Activated CD4-positive, alpha-beta T cell treated with anti-CD3 and anti-CD28 coated beads, Interleukin-2, Interleukin-6, amounts not matched to agents 100 ng/mL and 50 ng/mL, durations not matched to agents 16 hours and 8 hours (primary cell): ENCODE measurements at regions not wholly inside any gene's neighbourhood (a gene's known extent, or its start where the extent isn't known, plus 50 kb on each side); places are given as distances from the start of the nearest gene placed in this dataset.
"Not testable (repeated sequence)": the region's sequence is repeated elsewhere in the genome, so short reads cannot be mapped to it uniquely, and the experiment has no call there.

ENCODE experiments used
- DNase-seq: peaks from one replicate; pipeline ENCODE4 v3.0.0-alpha.2; 2020

GRCh38 chr5:85896514-85896913 is 721.2 kb upstream of the COX7C start:
- no peak for DNase-seq

- DNase-seq, result no peak
These were observed 711.3 kb upstream of the COX7C start for GRCh38 chr5:85906460-85906859.

- no peak for DNase-seq
These were observed 707.4 kb upstream of the COX7C start for GRCh38 chr5:85910335-85910734.

GRCh38 chr5:85920984-85921383 is 696.8 kb upstream of the COX7C start:
- no peak for DNase-seq

GRCh38 chr5:85921590-85921989 is 696.2 kb upstream of the COX7C start:
- no peak for DNase-seq

GRCh38 chr5:85927632-85928031 is 690.1 kb upstream of the COX7C start:
- no peak for DNase-seq

GRCh38 chr5:85929713-85930112 is 688.0 kb upstream of the COX7C start:
- no peak for DNase-seq

- no peak for DNase-seq
These were observed 686.5 kb upstream of the COX7C start for GRCh38 chr5:85931220-85931619.

GRCh38 chr5:85938201-85938600 is 679.5 kb upstream of the COX7C start:
- DNase-seq, result no peak

GRCh38 chr5:85951707-85952210 is 666.0 kb upstream of the COX7C start:
- DNase-seq, result no peak

GRCh38 chr5:85952680-85953079 is 665.1 kb upstream of the COX7C start:
- DNase-seq, result no peak

GRCh38 chr5:85967681-85968080 is 650.1 kb upstream of the COX7C start:
- DNase-seq, result no peak

- no peak for DNase-seq
These were observed 645.2 kb upstream of the COX7C start for GRCh38 chr5:85972539-85972938.

GRCh38 chr5:85985167-85985566 is 632.6 kb upstream of the COX7C start:
- no peak for DNase-seq

GRCh38 chr5:85990998-85991397 is 626.7 kb upstream of the COX7C start:
- no peak for DNase-seq

GRCh38 chr5:85994653-85995052 is 623.1 kb upstream of the COX7C start:
- not testable (repeated sequence) for DNase-seq

- DNase-seq, result no peak
These were observed 619.1 kb upstream of the COX7C start for GRCh38 chr5:85998656-85999055.

- DNase-seq, result no peak
These were observed 609.4 kb upstream of the COX7C start for GRCh38 chr5:86008293-86008692.

GRCh38 chr5:86008704-86009103 is 609.0 kb upstream of the COX7C start:
- no peak for DNase-seq

- no peak for DNase-seq
These were observed 605.8 kb upstream of the COX7C start for GRCh38 chr5:86011937-86012336.

GRCh38 chr5:86029308-86029707 is 588.4 kb upstream of the COX7C start:
- no peak for DNase-seq

- no peak for DNase-seq
These were observed 587.0 kb upstream of the COX7C start for GRCh38 chr5:86030753-86031152.

- DNase-seq, result no peak
These were observed 579.2 kb upstream of the COX7C start for GRCh38 chr5:86038566-86038965.

- no peak for DNase-seq
These were observed 578.4 kb upstream of the COX7C start for GRCh38 chr5:86039351-86039750.

- DNase-seq, result no peak
These were observed 547.0 kb upstream of the COX7C start for GRCh38 chr5:86070719-86071118.

- DNase-seq, result no peak
These were observed 543.4 kb upstream of the COX7C start for GRCh38 chr5:86074297-86074696.
